GM12873 (cell line): ENCODE measurements at regions not wholly inside any gene's neighbourhood (a gene's known extent, or its start where the extent isn't known, plus 50 kb on each side); places are given as distances from the start of the nearest gene placed in this dataset.

Experiments
- TF ChIP-seq, protein P1 (sequence below): IDR thresholded peaks from 2 replicates; pipeline ENCODE4 v1.5.1; 2012; ENCODE audit warnings: low read depth, mild to moderate bottlenecking, moderate library complexity, low read length, control low read depth; ENCODE audit not compliant: insufficient read depth; ENCODE audit errors: missing control alignments

DNA sequence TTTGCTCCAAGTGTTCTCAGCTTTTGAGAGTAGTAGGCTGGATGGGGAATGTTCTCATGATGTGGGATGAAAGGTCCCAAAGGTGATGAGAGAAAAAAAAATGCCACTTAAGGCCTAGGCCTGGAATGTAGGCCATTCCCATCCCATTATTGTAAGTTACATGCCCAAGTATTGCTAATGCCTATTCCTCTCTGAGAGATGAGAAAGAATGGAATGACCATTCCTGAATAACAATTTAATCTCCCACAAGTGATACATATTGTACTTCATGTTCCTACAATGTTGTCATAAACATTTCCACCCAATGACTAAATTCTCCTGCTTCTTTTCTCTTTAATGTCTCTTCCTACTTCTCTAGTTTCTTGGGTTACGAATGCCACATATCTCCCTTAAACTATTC, 102.8 kb upstream of the KCNJ16 start:
- TF ChIP-seq, protein P1, sequence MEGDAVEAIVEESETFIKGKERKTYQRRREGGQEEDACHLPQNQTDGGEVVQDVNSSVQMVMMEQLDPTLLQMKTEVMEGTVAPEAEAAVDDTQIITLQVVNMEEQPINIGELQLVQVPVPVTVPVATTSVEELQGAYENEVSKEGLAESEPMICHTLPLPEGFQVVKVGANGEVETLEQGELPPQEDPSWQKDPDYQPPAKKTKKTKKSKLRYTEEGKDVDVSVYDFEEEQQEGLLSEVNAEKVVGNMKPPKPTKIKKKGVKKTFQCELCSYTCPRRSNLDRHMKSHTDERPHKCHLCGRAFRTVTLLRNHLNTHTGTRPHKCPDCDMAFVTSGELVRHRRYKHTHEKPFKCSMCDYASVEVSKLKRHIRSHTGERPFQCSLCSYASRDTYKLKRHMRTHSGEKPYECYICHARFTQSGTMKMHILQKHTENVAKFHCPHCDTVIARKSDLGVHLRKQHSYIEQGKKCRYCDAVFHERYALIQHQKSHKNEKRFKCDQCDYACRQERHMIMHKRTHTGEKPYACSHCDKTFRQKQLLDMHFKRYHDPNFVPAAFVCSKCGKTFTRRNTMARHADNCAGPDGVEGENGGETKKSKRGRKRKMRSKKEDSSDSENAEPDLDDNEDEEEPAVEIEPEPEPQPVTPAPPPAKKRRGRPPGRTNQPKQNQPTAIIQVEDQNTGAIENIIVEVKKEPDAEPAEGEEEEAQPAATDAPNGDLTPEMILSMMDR: no peak

DNA sequence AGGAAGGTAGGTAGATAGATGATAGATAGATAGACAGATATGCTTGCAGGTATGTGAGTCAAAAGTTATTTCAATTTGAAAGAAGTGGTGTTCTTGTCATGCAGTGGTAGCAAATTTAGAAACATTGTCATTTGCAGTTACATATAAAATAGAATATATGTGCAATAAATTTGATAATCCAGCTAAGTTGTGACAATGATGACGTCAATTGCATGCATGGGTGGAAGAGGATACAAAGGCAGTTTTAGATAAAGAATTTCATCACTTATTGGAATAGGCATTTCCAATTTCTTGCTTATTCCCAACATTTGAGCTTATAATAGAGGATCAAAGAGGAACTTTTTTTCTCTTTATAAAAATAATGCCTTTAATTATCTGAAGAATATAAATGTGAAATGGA, 99.2 kb upstream of the KCNJ16 start:
- TF ChIP-seq, protein P1: no peak

DNA sequence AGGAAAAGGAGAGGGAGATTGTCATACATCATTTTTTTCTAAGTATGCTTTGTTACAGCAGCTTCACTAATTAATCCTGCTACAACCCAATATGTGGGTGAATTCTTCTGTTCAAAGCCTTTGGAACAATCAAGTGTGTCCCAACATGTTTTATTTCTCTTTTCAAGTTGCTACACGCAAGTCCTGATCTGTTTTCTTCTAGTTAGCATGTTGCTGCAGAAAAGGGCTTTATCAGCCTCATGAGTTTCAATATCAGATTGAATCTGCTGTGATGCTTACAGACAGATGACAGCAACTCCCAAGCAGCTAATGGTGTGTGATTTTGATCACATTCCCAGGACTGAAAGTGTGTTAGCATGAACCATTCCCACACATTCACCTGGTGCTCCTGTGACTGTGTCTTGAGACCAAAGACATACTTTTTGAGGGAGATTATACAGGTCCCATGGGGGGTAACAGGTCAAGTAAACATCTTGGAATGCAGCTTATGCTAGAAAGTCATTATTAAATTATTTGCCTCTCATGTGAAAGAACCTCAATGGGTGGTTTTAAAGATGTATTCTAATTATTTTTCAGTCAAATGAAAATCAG, 96.9 kb upstream of the KCNJ16 start:
- TF ChIP-seq, protein P1: no peak

DNA sequence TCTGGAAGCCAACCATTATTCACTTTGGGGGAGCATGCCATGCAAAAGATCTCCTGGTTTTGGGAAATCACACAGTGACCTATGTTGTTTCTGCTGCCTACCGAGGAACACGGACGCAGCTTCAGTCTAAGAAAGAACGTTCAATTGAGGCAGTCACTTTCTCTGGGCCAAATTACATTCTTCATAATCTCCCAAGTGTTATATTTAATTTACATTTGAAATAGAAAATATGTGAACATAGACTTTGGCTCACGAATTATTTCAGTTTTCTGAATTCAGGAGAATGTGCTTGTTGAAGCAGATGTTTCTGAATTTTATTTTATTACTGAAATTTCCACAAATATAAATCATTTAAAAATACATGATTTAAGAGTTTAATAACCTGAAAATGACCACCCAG, 93.6 kb upstream of the KCNJ16 start:
- TF ChIP-seq, protein P1: no peak

DNA sequence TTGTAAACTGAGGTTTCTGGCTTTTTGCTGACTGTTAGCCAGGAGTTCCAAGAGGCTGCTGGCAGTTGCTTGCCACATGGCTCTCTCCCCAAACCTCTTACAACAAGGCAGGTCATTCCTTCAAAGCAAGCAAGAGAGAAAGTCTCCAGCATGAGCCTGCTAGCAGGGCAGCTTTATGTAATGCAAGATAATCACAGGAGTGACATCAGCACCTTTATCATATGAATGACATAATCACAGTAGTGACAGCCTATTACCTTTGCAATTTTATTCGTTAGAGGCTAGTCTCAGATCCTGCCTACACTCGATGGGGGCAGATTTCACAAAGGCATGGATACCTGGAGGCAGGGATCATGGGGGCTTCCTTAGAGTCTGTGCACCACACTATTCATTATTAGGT, 79.5 kb upstream of the KCNJ16 start:
- TF ChIP-seq, protein P1: no peak

DNA sequence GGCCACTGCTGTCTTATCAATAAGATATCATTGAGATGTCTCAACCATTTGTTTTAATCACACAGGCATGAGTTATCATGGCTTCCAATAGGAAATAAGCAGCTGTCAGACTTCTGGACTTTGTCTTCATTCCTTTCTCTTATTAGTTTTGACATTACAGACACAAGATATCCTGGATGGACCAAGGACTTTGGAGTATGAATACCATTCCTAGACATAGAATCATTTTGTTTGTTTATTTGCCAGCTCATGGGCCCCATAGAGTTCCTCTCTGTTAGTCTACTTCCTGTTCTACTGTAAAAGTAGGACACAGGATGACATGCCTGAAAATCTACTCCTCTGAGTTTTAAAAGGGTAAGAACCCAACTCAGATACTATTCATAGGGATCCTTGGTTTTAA, 77.7 kb upstream of the KCNJ16 start:
- TF ChIP-seq, protein P1: no peak

DNA sequence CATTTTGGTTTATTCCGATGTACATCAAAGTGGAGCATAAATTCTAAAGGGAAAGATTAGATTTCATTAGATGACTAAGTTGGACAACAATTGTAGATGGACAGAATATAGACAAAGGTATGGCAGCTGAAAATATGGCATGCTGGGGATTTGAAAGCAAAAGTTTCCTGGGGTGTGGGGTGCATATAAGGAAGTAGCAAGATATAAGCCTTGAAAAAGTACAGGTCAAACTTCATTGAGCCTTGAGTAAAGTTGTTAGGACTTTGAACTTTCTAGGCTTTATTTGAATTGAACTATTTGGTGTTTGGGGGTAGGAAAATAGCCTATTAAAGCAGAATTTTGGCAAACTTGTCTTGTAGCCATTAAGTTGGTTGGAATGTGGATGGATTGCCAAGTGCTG, 75.8 kb upstream of the KCNJ16 start:
- TF ChIP-seq, protein P1: no peak

DNA sequence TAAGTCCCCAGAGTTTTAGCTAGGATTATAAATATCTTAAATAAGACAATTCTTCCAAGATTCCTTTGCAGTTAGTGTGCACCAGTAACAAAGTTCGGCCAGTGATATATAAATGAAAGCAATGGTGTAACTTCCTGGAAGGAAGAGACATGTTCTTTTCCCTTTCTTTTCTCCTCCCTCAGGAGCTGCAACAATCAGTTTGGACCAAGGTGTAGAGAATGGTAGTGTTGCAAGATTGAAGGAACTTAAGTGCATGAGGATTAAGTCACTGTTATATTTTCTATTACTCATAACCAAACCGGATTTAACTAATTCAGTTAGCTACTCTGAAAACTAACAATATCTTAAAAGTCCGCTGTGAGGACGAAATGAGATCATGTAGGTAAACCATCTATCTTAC, 68.9 kb upstream of the KCNJ16 start:
- TF ChIP-seq, protein P1: no peak
